ENCODE measurements at regions not wholly inside any gene's neighbourhood (a gene's known extent, or its start where the extent isn't known, plus 50 kb on each side); places are given as distances from the start of the nearest gene placed in this dataset.

- TF ChIP-seq, protein P1, sequence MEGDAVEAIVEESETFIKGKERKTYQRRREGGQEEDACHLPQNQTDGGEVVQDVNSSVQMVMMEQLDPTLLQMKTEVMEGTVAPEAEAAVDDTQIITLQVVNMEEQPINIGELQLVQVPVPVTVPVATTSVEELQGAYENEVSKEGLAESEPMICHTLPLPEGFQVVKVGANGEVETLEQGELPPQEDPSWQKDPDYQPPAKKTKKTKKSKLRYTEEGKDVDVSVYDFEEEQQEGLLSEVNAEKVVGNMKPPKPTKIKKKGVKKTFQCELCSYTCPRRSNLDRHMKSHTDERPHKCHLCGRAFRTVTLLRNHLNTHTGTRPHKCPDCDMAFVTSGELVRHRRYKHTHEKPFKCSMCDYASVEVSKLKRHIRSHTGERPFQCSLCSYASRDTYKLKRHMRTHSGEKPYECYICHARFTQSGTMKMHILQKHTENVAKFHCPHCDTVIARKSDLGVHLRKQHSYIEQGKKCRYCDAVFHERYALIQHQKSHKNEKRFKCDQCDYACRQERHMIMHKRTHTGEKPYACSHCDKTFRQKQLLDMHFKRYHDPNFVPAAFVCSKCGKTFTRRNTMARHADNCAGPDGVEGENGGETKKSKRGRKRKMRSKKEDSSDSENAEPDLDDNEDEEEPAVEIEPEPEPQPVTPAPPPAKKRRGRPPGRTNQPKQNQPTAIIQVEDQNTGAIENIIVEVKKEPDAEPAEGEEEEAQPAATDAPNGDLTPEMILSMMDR (IDR thresholded peaks at IDR 0.05), result no peak
- Histone ChIP-seq H3K4me1 (peaks cover 0 to 9% (median 0%) of the 10 kb centered on the region in 3 donors), H3K27ac (no peak overlapping the region), H3K36me3 (no peaks in the 10 kb centered on the region), H3K4me3 (no peak overlapping the region), H3K9me3 (no peaks in the 10 kb centered on the region), H3K27me3 (no peaks in the 10 kb centered on the region)
- FAIRE-seq, result no peak
- intact Hi-C loops (cut with DNase I), result no loop called here
- ATAC-seq, result no peak
- no peak for DNase-seq
Observed at GRCh38 chr9:87286506-87286905, 211.2 kb upstream of the DAPK1 start.

- Histone ChIP-seq H3K27me3 (no peaks in the 10 kb centered on the region), H3K27ac (no peak overlapping the region), H3K4me3 (no peak overlapping the region), H3K36me3 (no peaks in the 10 kb centered on the region), H3K4me1 (no peaks in the 10 kb centered on the region), H3K9me3 (no peaks in the 10 kb centered on the region)
- DNase-seq (no peak), ATAC-seq (peak in 1 of 4 donors; percentile 51), FAIRE-seq (no peak)
- 65 to 71% methylated on average over 4 of the region's 4 CpGs for WGBS, 2 donors
- intact Hi-C loops (cut with DNase I), result no loop called here
- TF ChIP-seq, protein P1 (IDR thresholded peaks at IDR 0.05), result no peak
Observed at GRCh38 chr9:87290241-87291052, 207.2 kb upstream of the DAPK1 start.

DNA sequence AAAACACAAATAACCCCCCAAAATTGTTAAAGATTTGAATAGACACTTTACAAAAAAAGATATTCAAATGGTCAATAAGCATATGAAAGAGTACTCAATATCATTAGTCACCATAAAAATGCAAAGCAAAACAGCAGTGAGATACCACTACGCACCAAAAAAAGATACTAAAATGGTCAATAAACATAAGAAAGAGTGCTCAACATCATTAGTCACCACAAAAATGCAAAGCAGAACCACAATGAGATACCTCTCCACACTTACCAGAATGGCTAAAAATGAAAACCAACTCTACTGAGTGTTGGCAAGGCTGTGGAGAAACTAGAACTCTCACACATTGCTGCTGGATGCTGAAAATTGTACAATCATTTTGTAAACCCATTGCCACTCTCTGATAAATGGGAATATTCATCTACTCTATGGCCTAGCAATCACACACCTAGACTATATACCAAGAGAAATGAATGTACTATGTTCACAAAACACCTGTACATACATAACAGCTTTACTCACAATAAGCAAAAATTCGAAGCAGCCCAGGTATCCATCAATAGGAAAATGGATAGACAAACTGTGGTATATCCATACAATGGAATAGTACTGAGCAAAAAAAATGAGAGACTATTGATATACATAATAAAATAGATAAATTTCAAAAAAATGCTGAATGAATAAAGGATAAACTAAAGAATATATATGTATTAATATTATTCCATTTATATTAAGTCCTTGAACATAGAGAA, 205.0 kb upstream of the DAPK1 start:
- no peak for FAIRE-seq

DNA sequence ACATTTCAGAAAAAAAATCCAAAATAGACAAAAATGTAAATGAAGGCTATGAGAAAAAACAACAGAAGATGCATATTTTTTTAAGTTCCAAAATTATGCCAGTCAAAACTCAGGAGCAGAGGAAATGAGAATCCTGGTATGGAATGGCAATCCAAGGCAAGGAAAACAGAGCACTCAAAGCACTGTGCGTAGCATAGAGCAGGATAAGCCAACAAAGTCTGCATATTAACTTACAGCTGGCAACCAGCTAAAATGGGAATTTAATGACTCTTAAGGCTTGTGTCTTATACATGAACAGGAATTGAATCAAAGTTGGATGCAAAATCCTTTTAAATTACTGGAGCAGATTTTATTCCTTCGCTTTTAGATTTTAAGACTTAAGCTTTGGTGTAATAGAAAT, 203.5 kb upstream of the DAPK1 start:
- FAIRE-seq, result no peak
- TF ChIP-seq, protein P1 (IDR thresholded peaks at IDR 0.05), result no peak
- Histone ChIP-seq H3K27me3 (no peaks in the 10 kb centered on the region), H3K4me3 (no peak overlapping the region), H3K27ac (no peak overlapping the region), H3K9me3 (no peaks in the 10 kb centered on the region), H3K36me3 (no peaks in the 10 kb centered on the region), H3K4me1 (no peaks in the 10 kb centered on the region)
- 88 to 92% methylated on average over 2 of the region's 2 CpGs for WGBS, 2 donors
- DNase-seq, result no peak
- intact Hi-C loops (cut with DNase I), result no loop called here
- no peak for ATAC-seq

More for the DNA sequence above, 205.0 kb upstream of the DAPK1 start:
- H3K4me1 ChIP-seq, result no peaks in the 10 kb centered on the region
- 74 to 79% methylated on average over 2 of the region's 2 CpGs for WGBS, 2 donors
- TF ChIP-seq, protein P1 (IDR thresholded peaks at IDR 0.05), result no peak
- no peaks in the 10 kb centered on the region for H3K36me3 ChIP-seq
- intact Hi-C loops (cut with DNase I), result no loop called here
- no peak for ATAC-seq
- no peak for DNase-seq
- H3K4me3 ChIP-seq, result no peak overlapping the region
- no peaks in the 10 kb centered on the region for H3K27me3 ChIP-seq
- H3K27ac ChIP-seq, result no peak overlapping the region
- no peaks in the 10 kb centered on the region for H3K9me3 ChIP-seq

DNA sequence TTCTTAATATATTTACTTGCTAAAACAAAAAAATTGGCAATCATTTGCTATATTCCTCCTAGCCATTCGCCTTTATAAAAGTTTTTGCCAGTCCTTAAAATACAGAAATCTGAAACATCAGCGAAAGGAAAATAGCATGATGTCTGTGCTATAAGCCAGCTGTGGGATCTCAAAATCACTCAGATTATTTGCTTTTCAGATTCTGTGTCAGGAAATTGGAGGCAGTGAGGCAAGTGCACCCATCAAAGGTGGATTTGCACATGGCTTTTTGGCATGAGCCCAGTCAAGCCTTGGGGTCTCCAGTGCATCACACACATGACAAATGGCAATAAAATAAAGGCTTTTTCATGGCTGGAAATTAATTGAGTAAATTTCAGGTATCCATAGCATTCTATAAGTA, 196.8 kb upstream of the DAPK1 start:
- no peak overlapping the region for H3K4me3 ChIP-seq
- DNase-seq (no peak), ATAC-seq (no peak), FAIRE-seq (no peak)
- H3K27me3 ChIP-seq, result no peaks in the 10 kb centered on the region
- no peaks in the 10 kb centered on the region for H3K36me3 ChIP-seq
- intact Hi-C loops (cut with DNase I), result no loop called here
- TF ChIP-seq, protein P1 (IDR thresholded peaks at IDR 0.05), result no peak
- H3K27ac ChIP-seq, result no peak overlapping the region
- 82% methylated on average over 2 of the region's 2 CpGs for WGBS, 2 donors
- no peaks in the 10 kb centered on the region for H3K9me3 ChIP-seq
- H3K4me1 ChIP-seq, result no peaks in the 10 kb centered on the region

Data from pancreas (tissue), 10 donors.